OCI-LY1 (cell line): ENCODE measurements at regions not wholly inside any gene's neighbourhood (a gene's known extent, or its start where the extent isn't known, plus 50 kb on each side); places are given as distances from the start of the nearest gene placed in this dataset.

ENCODE experiments used
- CTCF ChIP-seq: fragments of 200-600 bp; sonication (generic), shearing (Covaris generic); IDR thresholded peaks from 2 replicates; pipeline ENCODE4 v1.5.1; 2017; ENCODE audit warnings: mild to moderate bottlenecking, antibody characterized with exemption, low read length, moderate library complexity, mixed read lengths
- EZH2 ChIP-seq: fragments of 200-600 bp; sonication (generic), shearing (Covaris generic); IDR thresholded peaks from 2 replicates; pipeline ENCODE4 v1.8.0; 2017; ENCODE audit warnings: borderline replicate concordance, mixed run types, mild to moderate bottlenecking, antibody characterized with exemption, low read length, moderate library complexity, mixed read lengths

DNA sequence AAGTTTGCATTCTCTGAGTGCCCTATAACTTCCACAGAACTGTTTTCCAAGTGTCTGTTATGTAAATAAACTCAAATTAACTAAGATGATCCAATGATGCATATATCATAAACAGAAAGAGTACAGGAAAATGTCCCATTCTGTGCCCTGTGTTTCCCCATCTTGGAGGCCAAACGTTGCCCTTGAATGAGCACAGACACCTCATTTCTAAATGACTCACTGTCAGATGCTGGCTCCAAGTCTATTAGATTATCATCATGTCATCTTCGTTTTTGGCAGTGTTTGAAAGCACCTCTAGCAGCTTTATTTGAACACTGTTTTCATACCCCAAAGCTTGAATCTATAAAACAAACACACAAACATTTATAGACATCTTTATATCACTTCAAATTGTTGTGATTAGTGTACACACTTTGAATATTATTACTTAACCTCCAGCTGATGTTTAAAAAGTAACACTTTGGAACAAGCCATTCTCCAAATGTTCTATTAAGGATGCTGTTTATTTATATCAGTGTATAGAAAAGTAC is 424.2 kb downstream of the NOVA1 start:
- TF ChIP-seq CTCF (no peak), EZH2 (no peak)
